KMS-11 (cell line): ENCODE measurements at regions not wholly inside any gene's neighbourhood (a gene's known extent, or its start where the extent isn't known, plus 50 kb on each side); places are given as distances from the start of the nearest gene placed in this dataset.

Source experiments
- H2AFZ ChIP-seq: fragments of 200-600 bp; sonication (generic); 2 replicates; pipeline ENCODE4 v1.6.1; 2016; ENCODE audit warnings: antibody characterized with exemption, mixed run types, low read depth
- H3K27ac ChIP-seq: fragments of 200-600 bp; sonication (generic); 2 replicates; pipeline ENCODE4 v1.6.1; 2016; ENCODE audit warnings: mild to moderate bottlenecking, mixed run types
- H3K27me3 ChIP-seq: fragments of 200-600 bp; sonication (generic); 2 replicates; pipeline ENCODE4 v1.6.1; 2017; ENCODE audit warnings: mild to moderate bottlenecking, low read depth, mixed run types, moderate library complexity; ENCODE audit not compliant: insufficient read depth
- H3K36me3 ChIP-seq: fragments of 200-600 bp; sonication (generic); 2 replicates; pipeline ENCODE4 v1.6.1; 2017; ENCODE audit warnings: mild to moderate bottlenecking, mixed run types; ENCODE audit not compliant: insufficient read depth
- H3K4me1 ChIP-seq: fragments of 200-600 bp; sonication (generic); 2 replicates; pipeline ENCODE4 v1.6.1; 2016; ENCODE audit warnings: mild to moderate bottlenecking, low read depth, mixed run types; ENCODE audit not compliant: poor library complexity, severe bottlenecking
- H3K4me2 ChIP-seq: fragments of 200-600 bp; sonication (generic); 2 replicates; pipeline ENCODE4 v1.7.0; 2016; ENCODE audit warnings: mild to moderate bottlenecking, mixed run types
- H3K4me3 ChIP-seq: fragments of 200-600 bp; sonication (generic); IDR thresholded peaks from 2 replicates; pipeline ENCODE4 v1.6.1; 2017; ENCODE audit warnings: low read depth, low read length, mixed read lengths; ENCODE audit not compliant: insufficient read depth
- H3K79me2 ChIP-seq: fragments of 200-600 bp; sonication (generic); 2 replicates; pipeline ENCODE4 v1.6.1; 2016; ENCODE audit warnings: low read depth, mixed run types; ENCODE audit not compliant: insufficient read depth
- H3K9ac ChIP-seq: fragments of 200-600 bp; sonication (generic); 2 replicates; pipeline ENCODE4 v1.6.1; 2016; ENCODE audit warnings: mild to moderate bottlenecking, mixed run types
- H4K20me1 ChIP-seq: fragments of 200-600 bp; sonication (generic); 2 replicates; pipeline ENCODE4 v1.6.1; 2016; ENCODE audit warnings: mild to moderate bottlenecking, mixed run types; ENCODE audit not compliant: insufficient read depth
- CTCF ChIP-seq: fragments of 200-600 bp; sonication (generic); conservative IDR thresholded peaks from 2 replicates; pipeline ENCODE4 v1.6.1; 2017; ENCODE audit warnings: low read depth, mild to moderate bottlenecking, antibody characterized with exemption, low read length, moderate library complexity, mixed read lengths

GRCh38 chr1:5312862-5313261, 658.5 kb downstream of the AJAP1 start:
- Histone ChIP-seq H3K4me1 (no peaks in the 10 kb centered on the region), H3K9ac (no peak overlapping the region), H3K4me2 (no peak overlapping the region), H3K27ac (no peak overlapping the region), H3K36me3 (no peaks in the 10 kb centered on the region), H3K27me3 (peaks cover 9% of the 10 kb centered on the region; the same call in 1 of the 2 replicates), H3K79me2 (no peaks in the 10 kb centered on the region), H4K20me1 (no peaks in the 10 kb centered on the region), H2AFZ (no peak overlapping the region), H3K4me3 (no peak overlapping the region)
- TF ChIP-seq CTCF: no peak

- Histone ChIP-seq H3K79me2 (no peaks in the 10 kb centered on the region), H3K27me3 (peaks cover 9% of the 10 kb centered on the region; the same call in 1 of the 2 replicates), H3K4me2 (no peak overlapping the region), H3K4me3 (no peak overlapping the region), H2AFZ (no peak overlapping the region), H3K36me3 (no peaks in the 10 kb centered on the region), H3K27ac (no peak overlapping the region), H3K4me1 (no peaks in the 10 kb centered on the region), H3K9ac (no peak overlapping the region), H4K20me1 (no peaks in the 10 kb centered on the region)
- TF ChIP-seq CTCF: no peak
Measured at GRCh38 chr1:5312293-5312674, 657.9 kb downstream of the AJAP1 start.

DNA sequence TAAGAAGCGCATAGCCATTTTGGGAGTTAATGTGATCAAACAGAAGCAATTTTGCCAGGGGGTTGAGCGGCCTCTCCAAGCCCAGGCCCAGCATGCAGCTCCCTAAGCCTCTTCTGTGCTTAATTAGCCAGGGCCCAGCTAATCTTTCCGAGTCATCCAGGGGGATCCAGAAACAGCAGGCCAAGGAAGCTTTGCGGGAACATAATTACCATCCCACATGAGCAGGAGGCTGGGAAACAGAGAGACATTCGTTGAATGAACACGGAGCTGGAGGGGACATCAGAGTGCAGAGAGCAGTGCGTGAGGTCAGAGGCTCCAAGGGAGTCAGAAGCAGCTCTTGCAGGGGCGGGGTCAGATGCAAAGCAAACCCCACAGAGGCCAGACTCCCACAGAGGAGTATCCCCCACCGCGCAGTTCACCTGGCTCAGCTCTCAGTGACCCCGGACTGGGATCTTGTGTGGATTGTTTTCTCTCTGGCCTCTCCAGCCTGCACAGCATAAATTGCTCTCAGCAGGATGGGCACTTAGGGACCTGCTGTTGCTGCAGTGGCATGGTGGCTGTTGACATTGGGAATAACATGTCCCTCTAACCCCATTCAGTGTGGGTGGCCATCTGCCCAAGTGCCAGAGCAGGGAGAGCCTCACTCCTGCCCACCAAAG, 657.4 kb downstream of the AJAP1 start:
- Histone ChIP-seq H3K4me1 (no peaks in the 10 kb centered on the region), H3K4me2 (no peak overlapping the region), H3K4me3 (no peak overlapping the region), H3K27ac (no peak overlapping the region), H3K9ac (no peak overlapping the region), H3K79me2 (no peaks in the 10 kb centered on the region), H4K20me1 (no peaks in the 10 kb centered on the region), H3K36me3 (no peaks in the 10 kb centered on the region), H3K27me3 (peaks cover 9% of the 10 kb centered on the region; the same call in 1 of the 2 replicates), H2AFZ (no peak overlapping the region)
- TF ChIP-seq CTCF: no peak

DNA sequence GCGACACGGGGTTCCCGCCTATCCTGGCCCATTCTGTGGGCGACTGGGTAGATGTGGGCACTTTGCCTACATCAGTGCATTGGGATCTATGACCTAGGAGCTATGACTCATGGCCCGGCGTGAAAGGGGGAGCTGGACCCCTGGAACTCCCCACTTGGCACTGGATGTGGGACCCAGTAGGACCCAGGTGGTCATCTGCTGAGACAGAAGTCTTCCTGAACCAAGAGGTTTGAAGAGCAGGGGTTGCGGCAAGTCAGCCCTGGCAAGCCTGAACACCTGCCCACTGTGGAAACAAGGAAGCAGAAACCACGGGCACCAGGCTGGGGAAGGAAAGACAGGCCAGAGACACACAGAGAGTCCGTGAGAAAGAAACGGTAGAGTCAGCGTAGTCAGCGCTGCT, 656.7 kb downstream of the AJAP1 start:
- Histone ChIP-seq H3K27ac (no peak overlapping the region), H3K4me2 (no peak overlapping the region), H3K4me3 (no peak overlapping the region), H3K79me2 (no peaks in the 10 kb centered on the region), H3K36me3 (no peaks in the 10 kb centered on the region), H3K4me1 (no peaks in the 10 kb centered on the region), H2AFZ (no peak overlapping the region), H4K20me1 (no peaks in the 10 kb centered on the region), H3K9ac (no peak overlapping the region), H3K27me3 (peaks cover 9% of the 10 kb centered on the region; the same call in 1 of the 2 replicates)
- no peak for TF ChIP-seq CTCF
